HG02885 (cell line): ENCODE measurements at regions not wholly inside any gene's neighbourhood (a gene's known extent, or its start where the extent isn't known, plus 50 kb on each side); places are given as distances from the start of the nearest gene placed in this dataset.

Experiments
- ATAC-seq: cut with Tn5 transposase; IDR thresholded peaks from one replicate; pipeline ENCODE4 v1.9.1; 2021; ENCODE audit warnings: mild to moderate bottlenecking; ENCODE audit not compliant: unreplicated experiment, poor library complexity

GRCh38 chr6:53974941-53975340, 136.3 kb upstream of the MLIP start:
- ATAC-seq: no peak

DNA sequence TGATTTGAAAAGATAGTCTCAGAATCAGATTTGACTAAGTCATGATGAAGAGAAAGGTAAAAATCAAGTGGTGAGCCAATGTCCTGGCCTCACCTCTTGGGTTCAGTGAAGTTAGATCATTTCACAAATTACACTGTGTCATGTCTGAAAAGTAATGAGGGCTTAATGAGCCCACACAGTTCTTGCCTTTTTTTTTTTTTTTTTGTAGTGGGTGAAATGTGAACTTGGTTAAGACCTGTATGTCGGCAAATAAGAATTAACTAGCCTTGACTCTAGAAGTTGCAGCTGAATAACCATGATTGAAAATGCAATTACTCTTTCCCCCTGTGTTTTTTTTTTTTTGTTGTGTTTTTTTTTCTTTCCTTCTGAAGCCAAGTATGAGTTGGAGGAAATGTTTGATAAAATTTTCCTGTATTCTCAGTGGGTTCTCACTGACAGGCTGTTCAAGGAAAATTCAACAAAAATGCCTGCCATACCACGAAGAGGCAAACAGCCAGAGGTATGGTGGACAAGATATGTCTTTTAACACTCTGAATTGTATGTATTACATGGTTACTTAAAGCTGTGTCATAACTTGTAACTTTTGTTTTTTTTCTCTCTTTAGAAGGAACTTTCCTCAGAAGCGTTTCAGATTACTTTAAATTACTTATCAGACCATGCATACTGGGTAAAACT, 135.2 kb upstream of the MLIP start:
- ATAC-seq: no peak

- ATAC-seq: no peak
Measured at GRCh38 chr6:53977551-53977950, 133.7 kb upstream of the MLIP start.

DNA sequence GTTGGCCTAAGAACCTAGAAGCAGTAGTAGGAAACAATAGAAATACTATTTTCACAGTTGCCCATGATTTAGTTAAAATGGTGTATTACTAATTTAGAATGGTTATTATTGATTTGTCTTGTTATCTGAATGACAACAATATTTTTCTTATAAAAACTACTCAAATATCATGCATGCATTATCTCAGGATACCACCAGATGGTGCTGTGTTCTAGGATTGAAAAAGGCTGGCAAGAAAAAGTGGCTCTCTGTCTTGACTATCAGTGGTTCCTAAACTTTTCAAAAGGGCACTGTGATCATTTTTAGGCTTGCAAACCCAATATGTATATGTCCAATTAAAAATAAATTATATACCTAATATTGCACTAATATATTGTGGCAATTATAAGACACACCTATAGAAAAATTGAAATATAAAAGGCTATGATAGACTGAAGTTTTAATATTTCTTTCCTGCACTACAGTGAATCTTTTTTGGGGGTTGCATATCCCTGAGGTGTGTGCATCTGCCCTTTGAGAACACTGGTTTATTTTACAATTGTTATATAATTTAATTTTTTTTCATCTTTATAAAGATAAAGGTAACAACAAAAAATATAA, 131.7 kb upstream of the MLIP start:
- ATAC-seq: peak; percentile 66

DNA sequence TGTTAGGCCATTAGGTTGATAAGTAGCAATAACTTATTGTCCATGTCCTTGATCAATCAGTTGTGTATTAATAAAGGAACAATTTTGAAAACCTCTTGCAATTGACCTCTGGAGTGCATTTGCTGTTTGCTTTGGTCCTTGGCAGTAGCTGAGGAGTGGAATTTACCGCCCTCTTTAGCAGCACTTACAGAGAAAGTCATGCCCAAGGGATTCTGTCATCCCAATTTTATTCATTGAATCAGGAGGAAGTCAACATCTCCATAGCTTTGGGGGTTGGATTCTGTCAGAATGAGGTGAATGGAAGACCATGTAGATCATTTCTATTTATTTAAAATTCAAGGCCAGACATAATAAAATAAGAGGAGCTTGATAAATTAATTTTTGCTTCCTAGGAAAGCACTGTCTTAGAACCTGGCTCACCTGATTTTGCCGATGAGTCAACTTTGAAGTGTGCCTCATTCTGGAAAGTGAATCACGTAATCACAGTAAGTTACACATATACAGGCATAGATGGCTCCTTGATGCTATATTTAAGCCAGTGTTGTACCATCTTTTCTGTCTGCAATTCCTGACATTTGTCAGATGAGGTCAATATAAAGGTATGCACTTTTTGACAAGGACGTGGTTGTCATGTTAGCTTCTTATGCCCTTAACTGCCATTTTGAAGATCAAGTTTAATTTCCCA, 128.7 kb upstream of the MLIP start:
- ATAC-seq: no peak

- no peak for ATAC-seq
Measured at GRCh38 chr6:53983301-53983700, 127.9 kb upstream of the MLIP start.

- no peak for ATAC-seq
Measured at GRCh38 chr6:53984163-53984562, 127.1 kb upstream of the MLIP start.

- ATAC-seq: no peak
Measured at GRCh38 chr6:53984581-53984980, 126.7 kb upstream of the MLIP start.

- ATAC-seq: no peak
Measured at GRCh38 chr6:53985366-53985765, 125.9 kb upstream of the MLIP start.

DNA sequence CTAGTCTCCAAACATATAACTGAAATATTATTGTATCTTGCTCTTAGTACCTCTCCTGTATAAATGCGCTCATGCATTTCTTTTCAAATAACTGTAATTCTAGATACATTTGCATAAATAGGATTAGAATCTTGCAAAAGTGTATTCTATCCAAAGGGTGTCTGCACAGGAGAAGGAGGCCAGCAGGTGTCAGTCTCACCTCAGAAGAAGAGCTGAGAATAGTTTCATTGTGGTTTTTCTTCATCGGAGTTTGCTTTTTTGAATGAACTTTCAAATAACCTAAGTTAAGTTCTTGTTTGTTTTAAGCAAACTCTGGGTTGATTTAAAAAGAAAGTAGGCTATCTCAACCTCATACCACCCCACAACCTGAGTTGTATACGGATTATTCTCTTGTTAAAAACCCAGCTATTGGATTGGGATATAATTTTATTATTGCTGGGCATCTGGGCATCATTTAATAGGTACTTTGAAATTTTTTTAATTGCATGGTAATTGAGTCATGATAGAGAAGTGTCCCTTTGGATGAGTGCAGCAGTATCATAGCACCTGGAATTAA, 125.0 kb upstream of the MLIP start:
- ATAC-seq: peak; percentile 60

DNA sequence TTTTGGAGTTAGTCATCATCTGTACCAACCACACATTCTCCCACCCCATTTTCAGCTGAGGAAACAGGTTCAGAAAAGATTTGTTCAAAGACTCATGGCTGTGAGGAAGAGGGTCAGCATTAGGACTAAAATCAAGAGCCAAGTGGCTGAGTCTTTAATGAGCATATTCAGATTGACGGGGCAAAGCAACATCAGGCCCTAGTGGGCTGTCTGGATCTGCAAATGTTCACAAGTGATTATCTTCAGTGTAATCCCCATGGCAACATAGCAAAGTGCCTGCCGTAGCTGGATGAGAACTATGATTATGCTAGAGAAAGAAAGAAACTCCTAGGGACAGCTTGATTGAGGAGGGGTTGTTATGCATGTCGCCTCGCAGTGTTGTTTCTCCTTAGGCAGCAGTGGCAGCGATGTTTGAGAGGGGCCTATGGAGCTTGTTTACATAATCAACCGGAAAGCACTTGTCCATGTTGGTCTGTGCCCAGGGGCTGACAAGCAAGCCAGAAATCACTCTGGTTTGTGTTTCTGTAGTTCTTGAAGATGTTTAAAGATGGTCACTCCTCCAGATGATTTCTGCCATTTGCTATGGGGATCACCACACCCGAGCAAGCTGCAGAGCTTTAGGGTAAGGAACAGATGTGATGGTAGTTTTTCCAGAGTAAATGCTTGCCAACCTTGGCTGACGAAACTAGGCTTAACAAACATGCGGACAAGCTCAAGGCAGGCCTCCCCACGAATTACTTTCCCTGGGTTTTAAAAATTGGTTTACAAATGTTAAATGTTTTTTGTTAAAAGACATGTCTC, 124.3 kb upstream of the MLIP start:
- no peak for ATAC-seq

DNA sequence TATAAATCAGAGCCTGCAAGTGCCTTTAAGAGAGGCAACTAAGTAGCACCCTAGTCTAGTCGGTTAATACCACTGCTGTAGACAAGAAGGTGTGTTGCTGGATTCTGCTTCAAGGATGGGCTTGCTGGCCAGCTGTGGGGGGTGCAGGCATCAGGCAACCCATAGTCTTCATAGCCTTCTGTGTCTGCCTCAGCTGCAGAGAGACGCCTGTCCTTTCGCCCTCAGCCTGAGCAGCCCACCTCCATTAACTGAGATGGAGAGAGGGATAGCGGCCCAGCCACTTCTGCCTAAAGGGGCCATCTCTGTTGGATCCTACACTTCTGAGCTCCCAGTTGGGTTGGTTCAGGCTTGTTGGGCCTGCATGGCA, 123.7 kb upstream of the MLIP start:
- no peak for ATAC-seq

GRCh38 chr6:53989504-53989903, 121.7 kb upstream of the MLIP start:
- ATAC-seq: no peak

DNA sequence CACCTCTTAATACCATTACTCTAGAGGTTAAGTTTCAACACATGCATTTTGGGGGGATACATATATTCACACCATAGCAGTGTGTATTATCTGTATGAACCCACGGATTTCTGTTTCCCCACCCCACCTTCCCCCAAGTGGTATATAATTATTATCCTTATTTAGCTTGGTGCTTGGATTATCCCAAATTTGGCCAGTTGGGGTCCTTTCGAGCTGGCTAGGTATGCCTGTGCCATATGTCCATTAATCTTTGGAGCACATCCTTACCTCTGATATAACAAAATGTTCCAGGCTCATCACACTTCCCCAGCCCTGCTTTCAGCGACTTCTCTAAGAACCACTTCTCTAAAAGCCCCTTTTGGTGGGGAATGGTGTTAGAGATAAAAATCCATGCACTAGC, 118.7 kb upstream of the MLIP start:
- no peak for ATAC-seq

DNA sequence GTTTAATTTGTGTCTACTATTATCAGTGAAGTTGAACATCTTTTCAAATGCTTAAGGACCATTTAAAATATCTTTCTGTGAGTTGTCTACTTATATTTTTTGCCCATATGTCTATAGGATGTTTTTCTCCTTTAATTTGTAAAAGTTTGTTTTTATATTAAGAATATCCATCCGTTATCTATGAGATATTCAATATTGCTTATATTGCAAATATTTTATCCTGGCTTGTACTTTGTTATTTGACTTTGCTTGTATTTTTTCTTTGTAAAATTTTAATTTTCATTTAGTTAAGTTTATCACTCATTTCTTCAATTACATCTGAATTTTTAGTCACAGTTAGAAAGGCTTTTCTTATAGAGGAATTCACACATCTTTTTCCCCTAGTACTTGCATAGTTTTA, 117.0 kb upstream of the MLIP start:
- ATAC-seq: no peak

GRCh38 chr6:53995935-53996334, 115.3 kb upstream of the MLIP start:
- ATAC-seq: no peak

DNA sequence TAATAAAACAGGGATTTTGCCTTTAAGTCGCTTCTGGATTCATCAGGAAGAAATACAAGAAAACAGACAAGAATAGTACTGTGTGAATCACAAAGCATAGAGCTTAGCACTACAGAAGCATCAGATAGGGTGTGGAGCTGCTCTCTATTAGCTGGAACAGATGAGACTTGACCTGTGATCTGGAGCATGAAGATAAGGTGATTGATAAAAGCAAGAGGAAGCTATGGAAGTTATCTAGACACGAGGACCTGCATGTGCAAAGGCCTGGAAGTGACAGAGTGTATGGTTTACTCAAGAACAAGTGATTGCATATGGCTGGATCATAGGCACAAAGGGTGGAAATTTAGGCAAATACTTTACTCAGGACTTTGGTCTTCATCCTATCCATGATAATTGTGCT, 112.9 kb upstream of the MLIP start:
- no peak for ATAC-seq

GRCh38 chr6:53999088-53999755, 112.0 kb upstream of the MLIP start:
- no peak for ATAC-seq

DNA sequence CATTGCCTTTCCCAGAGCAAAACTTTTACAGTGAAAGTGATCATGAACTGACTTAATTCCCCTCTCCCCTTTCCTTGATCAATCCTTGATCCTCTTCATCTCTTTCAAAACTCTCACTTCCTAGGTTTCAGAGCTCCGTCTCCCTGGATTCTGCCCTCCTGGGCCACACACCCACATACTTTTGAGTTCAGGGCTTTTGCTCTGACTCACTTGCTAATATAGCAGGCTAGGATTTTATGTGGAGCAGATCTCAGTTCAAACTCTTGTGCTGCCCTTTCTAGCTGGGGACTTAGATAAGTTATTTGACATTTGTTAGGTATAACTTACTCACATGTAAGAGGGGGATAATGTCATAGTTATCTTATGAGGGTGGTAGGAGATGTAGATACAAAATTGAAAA, 109.1 kb upstream of the MLIP start:
- no peak for ATAC-seq

DNA sequence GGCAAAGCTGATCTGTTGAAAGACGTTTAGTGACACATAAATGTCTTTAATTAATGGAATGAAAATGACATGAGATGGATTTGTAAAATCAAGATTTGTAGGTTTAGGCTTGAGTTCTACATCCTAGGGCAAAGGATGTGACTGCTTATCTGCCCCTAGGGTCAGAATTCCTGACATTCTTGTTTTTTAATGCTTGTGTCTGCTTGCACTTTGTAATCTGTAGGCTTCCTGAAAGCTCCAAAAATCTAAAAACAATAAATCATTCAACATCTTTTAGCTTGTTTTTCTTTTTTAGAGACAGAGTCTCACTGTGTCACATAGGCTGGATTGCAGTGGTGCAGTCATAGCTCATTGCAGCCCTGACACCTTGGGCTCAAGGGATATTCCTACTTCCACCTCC, 107.9 kb upstream of the MLIP start:
- no peak for ATAC-seq
